ENCODE measurements at regions not wholly inside any gene's neighbourhood (a gene's known extent, or its start where the extent isn't known, plus 50 kb on each side); places are given as distances from the start of the nearest gene placed in this dataset.

GRCh38 chr12:91900971-91901370 is 244.7 kb downstream of the BTG1 start:
- Mint-ChIP-seq H3K4me1 (peaks cover 3% of the 10 kb centered on the region), H3K9me3 (ENCODE audit: insufficient read depth) (no peaks in the 10 kb centered on the region), H3K27ac (no peak overlapping the region), H3K4me3 (no peak overlapping the region), H3K27me3 (peaks cover 9% of the 10 kb centered on the region)
- no peak for TF ChIP-seq EZH2 (IDR thresholded peaks at IDR 0.05; ENCODE audit: borderline replicate concordance, insufficient read depth, low read depth, low read length, poor library complexity, severe bottlenecking)
- no peak for TF ChIP-seq CTCF (IDR thresholded peaks at IDR 0.05)
- ATAC-seq (ENCODE audit: low read depth) (no peak), DNase-seq (no peak)
- ChIA-PET CTCF (no interaction called here), POLR2A (no interaction called here)
- Histone ChIP-seq H3K36me3 (replicated peaks in 1 of 2; ENCODE audit: control extremely low read depth in 1 of 2, control insufficient read depth in 1 of 2, extremely low read depth in 1 of 2, insufficient read depth in 2 of 2, low read length in 1 of 2) (no peaks in the 10 kb centered on the region), H3K27me3 (replicated peaks in 1 of 4; ENCODE audit: control extremely low read depth in 1 of 4, control insufficient read depth in 3 of 4, insufficient read depth in 4 of 4, low read length in 3 of 4) (no peaks in the 10 kb centered on the region), H3K79me2 (ENCODE audit: control insufficient read depth, insufficient read depth, low read length) (no peaks in the 10 kb centered on the region), H3K4me2 (replicated peaks; ENCODE audit: low read depth, low read length, poor library complexity, severe bottlenecking) (no peak overlapping the region), H3K9me3 (ENCODE audit: control extremely low read depth in 1 of 3, control insufficient read depth in 2 of 3, insufficient read depth in 1 of 3, low read length in 2 of 3) (peaks cover 0 to 2% (median 0%) of the 10 kb centered on the region in 3 donors), H3K27ac (ENCODE audit: low read length in 2 of 2) (no peak overlapping the region), H3K4me1 (ENCODE audit: control insufficient read depth in 2 of 2, insufficient read depth in 2 of 2, low read length in 2 of 2) (no peaks in the 10 kb centered on the region), H3K4me3 (ENCODE audit: control extremely low read depth in 1 of 5, extremely low read depth in 1 of 5, insufficient read depth in 1 of 5, low read depth in 2 of 5, low read length in 4 of 5) (no peak overlapping the region), H3K9ac (ENCODE audit: low read length) (no peak overlapping the region), H4K20me1 (ENCODE audit: control insufficient read depth, insufficient read depth, low read length, poor library complexity, severe bottlenecking) (no peaks in the 10 kb centered on the region), H2AFZ (ENCODE audit: insufficient read depth, low read depth, low read length, poor library complexity, severe bottlenecking) (no peak overlapping the region)
- intact Hi-C loops (cut with micrococcal nuclease): no loop called here

- no peak overlapping the region for H3K4me3 Mint-ChIP-seq
- no peak overlapping the region for H3K4me3 ChIP-seq (ENCODE audit: control extremely low read depth in 1 of 5, extremely low read depth in 1 of 5, insufficient read depth in 1 of 5, low read depth in 2 of 5, low read length in 4 of 5)
- no peak overlapping the region for H2AFZ ChIP-seq (ENCODE audit: insufficient read depth, low read depth, low read length, poor library complexity, severe bottlenecking)
- no peaks in the 10 kb centered on the region for H3K27me3 ChIP-seq (replicated peaks in 1 of 4; ENCODE audit: control extremely low read depth in 1 of 4, control insufficient read depth in 3 of 4, insufficient read depth in 4 of 4, low read length in 3 of 4)
- peaks cover 0 to 1% (median 0%) of the 10 kb centered on the region in 3 donors for H3K9me3 ChIP-seq (ENCODE audit: control extremely low read depth in 1 of 3, control insufficient read depth in 2 of 3, insufficient read depth in 1 of 3, low read length in 2 of 3)
- peaks cover 2% of the 10 kb centered on the region for H3K4me1 Mint-ChIP-seq
- DNase-seq (no peak), ATAC-seq (ENCODE audit: low read depth) (no peak)
- H3K27me3 Mint-ChIP-seq: peaks cover 9% of the 10 kb centered on the region
- H3K79me2 ChIP-seq (ENCODE audit: control insufficient read depth, insufficient read depth, low read length): no peaks in the 10 kb centered on the region
- TF ChIP-seq CTCF (IDR thresholded peaks at IDR 0.05) (no peak), EZH2 (IDR thresholded peaks at IDR 0.05; ENCODE audit: borderline replicate concordance, insufficient read depth, low read depth, low read length, poor library complexity, severe bottlenecking) (no peak)
- no peaks in the 10 kb centered on the region for H3K9me3 Mint-ChIP-seq (ENCODE audit: insufficient read depth)
- no peak overlapping the region for H3K4me2 ChIP-seq (replicated peaks; ENCODE audit: low read depth, low read length, poor library complexity, severe bottlenecking)
- no peaks in the 10 kb centered on the region for H3K4me1 ChIP-seq (ENCODE audit: control insufficient read depth in 2 of 2, insufficient read depth in 2 of 2, low read length in 2 of 2)
- ChIA-PET CTCF (no interaction called here), POLR2A (no interaction called here)
- no peaks in the 10 kb centered on the region for H4K20me1 ChIP-seq (ENCODE audit: control insufficient read depth, insufficient read depth, low read length, poor library complexity, severe bottlenecking)
- intact Hi-C loops (cut with micrococcal nuclease): no loop called here
- WGBS (ENCODE audit: insufficient coverage): 50% methylated on average over 1 of the region's 1 CpG
- no peak overlapping the region for H3K27ac ChIP-seq (ENCODE audit: low read length in 2 of 2)
- no peaks in the 10 kb centered on the region for H3K36me3 ChIP-seq (replicated peaks in 1 of 2; ENCODE audit: control extremely low read depth in 1 of 2, control insufficient read depth in 1 of 2, extremely low read depth in 1 of 2, insufficient read depth in 2 of 2, low read length in 1 of 2)
- no peak overlapping the region for H3K27ac Mint-ChIP-seq
- no peak overlapping the region for H3K9ac ChIP-seq (ENCODE audit: low read length)
Observed at GRCh38 chr12:91899056-91899455, 246.6 kb downstream of the BTG1 start.
